GM21723 (cell line): ENCODE measurements at regions not wholly inside any gene's neighbourhood (a gene's known extent, or its start where the extent isn't known, plus 50 kb on each side); places are given as distances from the start of the nearest gene placed in this dataset.

Source experiments
- ATAC-seq: cut with Tn5 transposase; IDR thresholded peaks from one replicate; pipeline ENCODE4 v1.9.1; 2021; ENCODE audit warnings: mild to moderate bottlenecking, moderate library complexity; ENCODE audit not compliant: unreplicated experiment

DNA sequence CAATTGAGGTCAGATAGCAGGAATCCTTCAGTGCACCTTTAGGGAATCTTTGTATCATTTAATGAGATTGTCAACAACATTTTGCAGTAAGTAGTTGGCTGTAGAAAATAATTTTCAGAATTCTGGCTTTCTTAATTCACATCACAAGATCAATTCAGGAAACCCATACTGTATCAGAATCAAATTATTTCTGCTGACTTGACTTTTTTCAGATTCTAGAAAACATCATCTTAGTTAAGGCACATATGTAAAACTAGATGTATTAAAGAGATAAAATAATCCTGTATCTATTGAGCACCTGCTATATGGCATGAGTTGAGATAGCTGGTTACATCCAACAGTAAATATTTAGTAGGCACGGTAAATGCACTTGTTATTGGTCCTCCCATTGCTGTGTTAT, 791.4 kb downstream of the TDRD15 start:
- ATAC-seq = no peak

GRCh38 chr2:21916934-21917522, 793.3 kb downstream of the TDRD15 start:
- ATAC-seq = no peak

DNA sequence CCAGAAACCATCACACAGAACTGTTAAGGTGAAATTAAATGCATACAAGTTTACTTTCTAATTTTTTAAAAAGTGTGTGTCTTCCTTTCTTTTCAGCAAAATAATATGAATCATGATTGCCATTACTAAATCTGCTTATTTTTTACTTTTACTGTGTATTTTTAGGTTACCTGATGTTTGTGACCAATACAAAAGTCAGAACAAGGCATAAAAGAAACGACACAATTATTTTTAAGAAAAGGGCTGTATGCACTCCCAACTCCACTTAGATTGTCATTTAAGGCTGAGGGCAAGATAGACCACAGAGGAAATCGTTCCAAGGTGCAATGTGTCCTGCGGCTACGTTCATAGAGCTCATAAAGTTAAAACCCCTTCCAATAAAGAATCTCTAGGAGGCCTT, 797.0 kb downstream of the TDRD15 start:
- no peak for ATAC-seq

DNA sequence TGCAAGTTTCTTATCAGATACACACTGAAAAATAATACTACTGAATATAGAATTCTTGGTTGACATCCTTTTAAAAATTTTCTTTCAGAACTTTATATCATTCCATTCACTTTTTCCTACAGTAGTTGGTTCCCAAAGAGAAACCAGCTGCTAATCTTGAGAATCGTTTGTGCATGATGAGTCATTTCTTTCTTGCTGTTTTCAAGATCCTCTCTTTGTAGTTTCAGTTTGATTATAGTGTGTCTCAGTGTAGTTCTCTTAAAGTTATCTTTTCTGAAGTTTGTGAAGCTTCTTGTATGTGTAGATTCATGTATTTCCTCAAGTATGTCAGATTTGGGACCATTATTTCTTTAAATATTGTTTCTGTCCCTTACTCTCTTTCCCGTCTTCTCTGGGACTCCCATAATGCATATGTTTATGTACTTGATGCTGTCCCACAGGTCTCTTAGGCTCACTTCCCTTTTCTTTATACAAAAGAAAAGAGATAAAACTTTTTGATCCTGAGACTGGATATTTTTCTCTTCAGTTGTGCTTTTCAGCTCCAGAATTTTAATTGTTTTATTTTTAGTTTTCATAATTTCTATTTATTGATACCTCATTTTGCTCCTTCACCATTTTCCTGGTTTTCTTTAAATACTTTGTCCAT, 801.0 kb downstream of the TDRD15 start:
- peak; percentile 86 for ATAC-seq

- ATAC-seq = no peak
These were observed 804.5 kb downstream of the TDRD15 start for GRCh38 chr2:21928292-21928691.

DNA sequence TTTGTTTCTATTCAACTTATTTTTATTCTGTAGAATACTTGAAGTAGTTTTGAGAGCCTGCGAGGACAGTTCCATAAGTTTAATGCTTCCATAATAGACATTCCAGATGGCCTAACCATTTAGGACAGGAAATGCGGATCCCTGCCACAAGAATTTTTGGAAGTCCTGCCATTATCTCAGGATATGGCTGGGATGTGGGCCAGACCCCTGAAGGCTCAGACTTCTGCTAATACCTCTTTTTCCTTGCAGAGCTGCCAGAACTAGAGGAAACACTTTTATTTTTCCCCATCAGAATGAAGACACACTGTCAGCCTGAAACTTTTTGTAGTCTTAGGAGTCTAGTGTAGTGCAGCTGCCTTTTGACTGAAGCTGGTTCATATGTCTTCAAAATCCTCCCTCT, 806.5 kb downstream of the TDRD15 start:
- ATAC-seq = no peak

GRCh38 chr2:21939967-21940366, 816.2 kb downstream of the TDRD15 start:
- ATAC-seq = no peak

DNA sequence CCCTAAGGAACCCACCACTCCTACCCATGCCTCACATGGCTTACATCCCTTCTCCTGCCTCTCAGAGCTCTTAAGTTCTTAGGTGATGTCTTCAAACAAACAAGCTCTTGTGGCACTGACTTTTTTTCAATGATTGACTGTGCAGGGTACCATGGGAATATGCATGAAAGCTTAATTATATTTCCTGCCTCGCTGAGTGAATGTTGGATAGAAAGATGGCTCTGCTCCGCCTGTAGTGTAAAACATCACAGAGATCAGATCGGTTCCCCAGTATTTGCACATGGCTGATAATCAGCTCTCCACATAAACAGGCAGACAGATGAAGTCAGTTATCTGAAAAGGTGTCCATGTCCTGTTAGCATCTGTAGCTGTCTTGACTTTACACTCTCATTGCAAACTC, 820.8 kb downstream of the TDRD15 start:
- no peak for ATAC-seq

GRCh38 chr2:21945658-21946057, 821.9 kb downstream of the TDRD15 start:
- no peak for ATAC-seq

DNA sequence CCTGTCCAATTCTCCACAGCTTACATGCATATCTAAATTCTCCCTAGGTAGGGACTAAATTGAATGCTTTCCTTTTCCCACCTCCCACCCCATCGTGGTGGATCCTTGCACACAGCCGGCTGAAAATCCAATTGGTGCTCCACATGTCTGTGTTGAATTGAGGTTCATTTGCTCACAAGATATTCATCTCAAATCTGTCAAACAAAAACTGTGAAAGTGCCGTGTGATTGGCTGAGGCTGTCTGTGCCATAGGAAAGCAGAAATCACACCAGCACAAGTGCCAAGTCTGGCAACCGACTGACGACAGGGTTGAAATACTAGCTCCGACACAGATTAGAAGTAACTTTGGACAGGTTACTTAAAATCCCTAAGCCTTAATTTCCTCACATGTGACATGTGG, 823.3 kb downstream of the TDRD15 start:
- ATAC-seq = no peak

GRCh38 chr2:21966139-21966538, 842.4 kb downstream of the TDRD15 start:
- no peak for ATAC-seq

DNA sequence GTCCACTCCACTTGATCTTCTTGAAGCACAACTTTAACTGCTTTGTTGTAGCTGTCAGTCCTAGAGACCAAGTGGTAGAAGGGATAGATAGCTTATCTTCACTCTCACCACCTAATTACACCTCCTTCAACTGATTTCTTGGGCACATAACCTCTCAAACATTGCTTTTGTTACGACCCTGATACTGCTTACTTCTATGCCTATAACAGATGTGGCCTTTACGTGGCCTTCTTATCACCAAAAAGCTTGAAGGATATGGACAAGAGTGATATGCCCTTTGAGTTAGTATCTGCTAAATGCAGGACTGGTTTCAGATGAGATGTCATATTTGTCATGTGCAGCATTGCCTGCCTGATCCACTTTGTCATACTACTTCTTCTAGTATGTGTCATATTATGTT, 847.2 kb downstream of the TDRD15 start:
- no peak for ATAC-seq

- no peak for ATAC-seq
These were observed 848.8 kb downstream of the TDRD15 start for GRCh38 chr2:21972586-21972985.

- no peak for ATAC-seq
These were observed 857.4 kb downstream of the TDRD15 start for GRCh38 chr2:21981127-21981526.

- ATAC-seq = no peak
These were observed 869.2 kb downstream of the TDRD15 start for GRCh38 chr2:21993002-21993401.

GRCh38 chr2:21996339-21996738, 872.6 kb downstream of the TDRD15 start:
- no peak for ATAC-seq

GRCh38 chr2:21999522-21999921, 875.8 kb downstream of the TDRD15 start:
- no peak for ATAC-seq

DNA sequence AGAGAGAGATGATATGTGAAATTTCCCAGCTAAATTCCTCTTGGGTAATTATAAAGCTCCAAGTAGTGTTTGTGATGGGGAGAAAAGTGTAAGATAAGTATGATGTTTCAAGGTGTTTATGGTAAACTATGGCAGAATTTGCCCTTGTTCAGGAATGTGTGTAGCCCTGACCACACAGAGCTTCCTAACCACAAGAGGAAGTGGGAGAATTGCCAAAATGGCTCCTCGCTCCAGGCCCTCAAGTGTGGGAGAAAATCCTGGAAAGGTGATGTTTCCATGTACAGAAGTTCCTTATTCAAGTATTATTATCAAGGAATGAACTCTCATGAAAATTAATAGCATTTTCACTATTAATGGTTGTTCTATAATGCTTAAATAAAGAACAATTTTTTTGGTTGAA, 878.3 kb downstream of the TDRD15 start:
- no peak for ATAC-seq

DNA sequence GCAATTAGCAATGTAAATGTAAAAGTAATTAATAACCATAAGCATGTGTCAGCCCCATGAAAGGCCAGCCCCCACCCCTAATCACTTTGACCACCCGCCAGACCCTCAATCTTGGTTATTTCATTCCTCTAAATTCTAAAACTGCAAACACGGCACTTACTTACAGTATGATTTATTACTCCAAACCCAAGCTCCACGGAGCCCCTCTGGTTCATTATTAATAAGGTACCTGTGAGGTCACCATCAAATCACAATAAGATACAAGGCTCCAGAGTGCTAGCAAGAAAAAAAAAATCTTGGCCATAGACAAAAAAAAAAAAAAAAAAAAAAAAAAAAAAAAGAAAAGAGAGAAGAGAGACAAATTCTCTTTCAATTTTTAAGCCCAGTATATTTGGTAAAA, 879.5 kb downstream of the TDRD15 start:
- ATAC-seq = no peak

GRCh38 chr2:22011048-22011447, 887.3 kb downstream of the TDRD15 start:
- ATAC-seq = no peak

DNA sequence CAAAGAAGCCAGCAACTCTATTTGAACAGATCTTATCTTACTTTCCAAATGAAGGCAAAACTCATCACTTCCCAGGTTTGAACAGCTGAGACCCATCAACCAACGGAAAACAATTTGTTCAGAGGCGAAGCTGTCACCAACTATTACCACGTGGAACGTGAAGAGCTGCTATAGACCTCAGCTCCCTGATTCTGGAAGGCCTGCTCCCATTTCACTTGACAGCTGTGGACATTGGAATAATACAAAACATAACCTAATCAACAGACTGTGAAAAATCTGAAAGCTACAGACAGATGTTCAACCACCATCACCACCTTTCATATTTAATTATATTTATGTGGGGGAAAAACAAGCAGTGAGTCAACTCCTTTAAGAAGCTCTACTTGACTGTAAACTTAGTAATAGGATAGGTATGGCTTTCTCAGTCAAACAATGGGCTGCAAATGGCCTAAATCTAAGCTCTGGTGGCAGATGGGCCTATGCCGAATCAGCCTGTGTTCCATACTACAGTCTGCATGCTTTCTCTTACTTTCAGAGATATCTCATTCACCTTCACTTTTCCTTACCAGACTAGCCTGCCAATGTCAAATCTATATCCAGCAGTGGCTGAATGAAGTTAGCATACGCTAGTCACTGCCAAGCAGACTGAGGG, 896.4 kb downstream of the TDRD15 start:
- no peak for ATAC-seq

DNA sequence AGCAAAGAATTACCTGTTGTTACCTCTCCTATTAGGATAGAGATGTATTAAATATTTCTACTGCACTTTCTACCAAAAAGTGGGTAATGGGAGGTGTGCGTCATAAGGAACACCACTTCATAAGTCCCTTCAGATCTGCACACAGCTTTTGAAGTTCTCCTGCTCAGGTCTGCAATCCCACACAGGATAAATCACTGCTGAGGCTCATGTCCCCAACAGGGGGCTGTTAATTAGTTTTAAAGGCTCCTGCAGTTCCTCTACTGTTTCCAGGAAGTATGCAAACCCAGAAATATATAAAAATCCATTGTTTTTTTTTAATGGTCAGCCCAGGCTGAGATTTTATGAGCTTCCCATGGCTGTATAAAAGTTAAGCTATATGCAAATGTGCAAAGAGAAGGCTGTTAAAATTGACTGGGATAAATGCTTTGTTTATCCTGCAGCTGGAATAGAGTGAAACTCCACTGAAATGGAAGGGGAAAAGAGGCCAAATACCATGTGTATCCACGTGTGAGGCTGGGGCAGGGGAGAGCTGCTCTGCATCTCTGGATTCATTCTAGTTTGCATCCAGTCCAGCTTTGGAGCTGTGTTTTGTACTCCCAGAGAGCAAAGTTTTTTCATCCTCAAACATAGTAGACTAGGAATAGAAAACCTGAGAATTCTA, 903.7 kb downstream of the TDRD15 start:
- ATAC-seq = no peak
